K562 (cell line): ENCODE measurements at regions not wholly inside any gene's neighbourhood (a gene's known extent, or its start where the extent isn't known, plus 50 kb on each side); places are given as distances from the start of the nearest gene placed in this dataset.

ENCODE experiments used
- ARHGAP35 ChIP-seq: fragments of 450-650 bp; IDR thresholded peaks from 2 replicates; pipeline ENCODE4 v1.6.1; 2018; ENCODE audit not compliant: partially characterized antibody
- ARID2 ChIP-seq: fragments of 450-650 bp; IDR thresholded peaks from 2 replicates; pipeline ENCODE4 v1.6.1; 2017; ENCODE audit warnings: antibody characterized with exemption, mild to moderate bottlenecking
- ARNT ChIP-seq, 2 experiments: fragments of 450-650 bp; IDR thresholded peaks; 2 replicates each; pipeline ENCODE4 v1.6.1; 2016; ENCODE audit warnings: mild to moderate bottlenecking in 1 of 2
- BRD4 ChIP-seq: fragments of 200-600 bp; sonication (generic); IDR thresholded peaks from 2 replicates; pipeline ENCODE4 v1.6.1; 2017; ENCODE audit warnings: inconsistent platforms
- REST ChIP-seq, 2 experiments: fragments of 450-650 bp; formaldehyde crosslinking in 1 of 2; IDR thresholded peaks; 2 replicates each; pipeline versions ENCODE4 v1.4.0 to v1.6.1; 2014 to 2020; ENCODE audit warnings: mild to moderate bottlenecking in 2 of 2, borderline replicate concordance in 1 of 2, low read depth in 1 of 2
- SNRNP70 ChIP-seq: fragments of 200-400 bp; formaldehyde crosslinking; optimal IDR thresholded peaks from 2 replicates; pipeline ENCODE3; 2017; ENCODE audit warnings: low read depth, low read length
- TFAP4 ChIP-seq: sonication (generic); formaldehyde crosslinking; IDR thresholded peaks from 2 replicates; pipeline ENCODE4 v1.8.0; 2022; ENCODE audit warnings: missing genetic modification reagents, mild to moderate bottlenecking, moderate library complexity, borderline replicate concordance
- TRIM24 ChIP-seq, 2 experiments: fragments of 450-650 bp; IDR thresholded peaks; 2 replicates each; pipeline ENCODE4 v1.6.1; 2016
- ZFP30 ChIP-seq: fragments of 250-450 bp; sonication (Bioruptor Pico); IDR thresholded peaks from 2 replicates; pipeline ENCODE4 v1.8.0; 2022; ENCODE audit warnings: moderate library complexity, mild to moderate bottlenecking, inconsistent platforms, borderline replicate concordance
- ZNF274 ChIP-seq: IDR thresholded peaks from 2 replicates; pipeline ENCODE4 v1.6.1; 2011; ENCODE audit warnings: low read depth, mild to moderate bottlenecking, low read length, moderate library complexity, borderline replicate concordance
- TF ChIP-seq, protein P1 (sequence below): sonication (generic); formaldehyde crosslinking; IDR thresholded peaks from 2 replicates; pipeline ENCODE4 v1.8.0; 2023; ENCODE audit warnings: mild to moderate bottlenecking, missing genetic modification reagents

- TF ChIP-seq REST (IDR thresholded peaks at IDR 0.05; ENCODE audit: borderline replicate concordance), result peak; percentile 82
- TF ChIP-seq REST (CRISPR knock-in tag; IDR thresholded peaks at IDR 0.05; ENCODE audit: low read depth), result no peak
- TF ChIP-seq ARNT (IDR thresholded peaks at IDR 0.05), result peak in 1 of 2 experiments; percentile 38; a peak in 1 of 4 replicates
- TF ChIP-seq SNRNP70, result no peak
- no peak for TF ChIP-seq BRD4
- TF ChIP-seq TFAP4 (CRISPR knock-in tag), result peak; percentile 41; the same call in 1 of the 2 replicates
- no peak for TF ChIP-seq ZNF274
- TF ChIP-seq, protein P1, sequence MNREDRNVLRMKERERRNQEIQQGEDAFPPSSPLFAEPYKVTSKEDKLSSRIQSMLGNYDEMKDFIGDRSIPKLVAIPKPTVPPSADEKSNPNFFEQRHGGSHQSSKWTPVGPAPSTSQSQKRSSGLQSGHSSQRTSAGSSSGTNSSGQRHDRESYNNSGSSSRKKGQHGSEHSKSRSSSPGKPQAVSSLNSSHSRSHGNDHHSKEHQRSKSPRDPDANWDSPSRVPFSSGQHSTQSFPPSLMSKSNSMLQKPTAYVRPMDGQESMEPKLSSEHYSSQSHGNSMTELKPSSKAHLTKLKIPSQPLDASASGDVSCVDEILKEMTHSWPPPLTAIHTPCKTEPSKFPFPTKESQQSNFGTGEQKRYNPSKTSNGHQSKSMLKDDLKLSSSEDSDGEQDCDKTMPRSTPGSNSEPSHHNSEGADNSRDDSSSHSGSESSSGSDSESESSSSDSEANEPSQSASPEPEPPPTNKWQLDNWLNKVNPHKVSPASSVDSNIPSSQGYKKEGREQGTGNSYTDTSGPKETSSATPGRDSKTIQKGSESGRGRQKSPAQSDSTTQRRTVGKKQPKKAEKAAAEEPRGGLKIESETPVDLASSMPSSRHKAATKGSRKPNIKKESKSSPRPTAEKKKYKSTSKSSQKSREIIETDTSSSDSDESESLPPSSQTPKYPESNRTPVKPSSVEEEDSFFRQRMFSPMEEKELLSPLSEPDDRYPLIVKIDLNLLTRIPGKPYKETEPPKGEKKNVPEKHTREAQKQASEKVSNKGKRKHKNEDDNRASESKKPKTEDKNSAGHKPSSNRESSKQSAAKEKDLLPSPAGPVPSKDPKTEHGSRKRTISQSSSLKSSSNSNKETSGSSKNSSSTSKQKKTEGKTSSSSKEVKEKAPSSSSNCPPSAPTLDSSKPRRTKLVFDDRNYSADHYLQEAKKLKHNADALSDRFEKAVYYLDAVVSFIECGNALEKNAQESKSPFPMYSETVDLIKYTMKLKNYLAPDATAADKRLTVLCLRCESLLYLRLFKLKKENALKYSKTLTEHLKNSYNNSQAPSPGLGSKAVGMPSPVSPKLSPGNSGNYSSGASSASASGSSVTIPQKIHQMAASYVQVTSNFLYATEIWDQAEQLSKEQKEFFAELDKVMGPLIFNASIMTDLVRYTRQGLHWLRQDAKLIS (CRISPR knock-in tag), result no peak
- TF ChIP-seq ZFP30 (CRISPR knock-in tag), result no peak
- no peak for TF ChIP-seq ARID2
- no peak for TF ChIP-seq TRIM24 (IDR thresholded peaks at IDR 0.05)
- TF ChIP-seq ARHGAP35, result no peak
These were observed 1392.4 kb upstream of the TMEM132C start (continued) for GRCh38 chr12:126874427-126875026.
